ENCODE measurements at regions not wholly inside any gene's neighbourhood (a gene's known extent, or its start where the extent isn't known, plus 50 kb on each side); places are given as distances from the start of the nearest gene placed in this dataset.

DNA sequence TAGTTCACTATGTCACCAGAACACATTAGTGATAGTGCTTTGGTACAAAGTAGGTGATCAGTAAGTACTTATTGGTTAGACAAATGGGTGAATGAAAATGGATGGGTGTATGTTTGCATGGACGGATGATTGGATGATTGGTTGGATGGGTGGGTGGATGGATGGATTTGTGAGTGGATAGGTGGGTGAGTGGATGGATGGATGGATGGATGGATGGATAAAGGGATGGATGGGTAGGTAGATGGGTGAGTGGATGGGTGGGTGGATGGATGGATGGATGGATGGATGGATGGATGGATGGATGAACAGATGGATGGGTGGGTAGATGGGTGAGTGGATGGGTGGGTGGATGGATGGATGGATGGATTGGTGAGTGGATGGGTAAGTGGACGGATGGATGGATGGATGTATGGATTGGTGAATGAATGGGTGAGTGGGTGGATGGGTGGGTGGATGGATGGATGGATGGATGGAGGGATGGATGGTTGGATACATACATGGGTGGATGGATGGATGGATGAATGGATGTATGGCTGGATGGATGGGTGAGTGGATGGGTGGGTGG is 225.3 kb upstream of the GSE1 start:
- Histone ChIP-seq H3K27me3 (ENCODE audit: control insufficient read depth, insufficient read depth, low read length) (no peaks in the 10 kb centered on the region), H3K4me1 (ENCODE audit: control insufficient read depth, insufficient read depth, low read length) (peaks cover 38% of the 10 kb centered on the region), H3K9me3 (ENCODE audit: control insufficient read depth, low read depth, low read length) (no peaks in the 10 kb centered on the region), H3K27ac (ENCODE audit: low read length) (no peak overlapping the region), H3K4me3 (ENCODE audit: low read length) (no peak overlapping the region), H3K36me3 (ENCODE audit: control insufficient read depth, insufficient read depth, low read length) (no peaks in the 10 kb centered on the region)
- 100% methylated on average over 1 of the region's 2 CpGs for WGBS (ENCODE audit: insufficient coverage, low lambda C conversion rate)
- no peak for DNase-seq

DNA sequence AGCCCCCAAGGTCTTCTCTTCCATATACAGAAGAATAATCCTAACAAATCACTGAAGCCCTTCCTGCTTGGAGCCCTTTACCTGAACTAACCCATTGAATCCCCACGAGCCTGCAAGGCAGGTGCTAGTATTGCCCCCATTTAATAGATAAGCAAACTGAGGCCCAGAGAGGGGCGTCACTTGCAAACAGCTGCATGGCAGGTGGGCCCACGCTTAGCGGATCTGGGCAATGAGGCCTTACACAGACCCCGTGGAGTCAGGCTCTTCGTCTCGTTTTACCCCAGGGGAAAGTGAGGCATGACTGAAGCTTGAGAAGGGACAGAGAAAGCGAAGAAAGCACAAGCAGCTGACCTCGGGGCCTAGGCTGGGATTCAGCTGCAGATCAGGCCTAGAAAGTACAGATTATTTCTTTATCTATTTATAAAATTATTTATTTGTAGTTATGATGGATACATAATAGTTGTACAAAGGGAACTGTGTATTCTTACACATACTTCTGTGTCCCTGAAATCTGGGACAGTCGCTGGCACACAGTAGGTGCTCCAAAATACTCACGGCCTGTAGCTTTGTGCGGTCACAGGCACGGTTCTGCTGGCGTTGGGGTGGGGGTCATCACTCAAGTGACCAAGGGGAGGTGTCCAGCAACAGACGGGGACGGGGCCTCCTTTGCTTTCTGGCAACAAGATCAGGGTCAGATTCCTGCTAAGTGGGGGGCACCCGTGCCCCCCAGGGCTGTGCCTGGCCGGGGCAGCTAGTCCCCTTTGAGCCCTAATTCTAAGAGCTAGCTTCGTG is 223.2 kb upstream of the GSE1 start:
- no peak overlapping the region for H3K4me3 ChIP-seq (ENCODE audit: low read length)
- H3K9me3 ChIP-seq (ENCODE audit: control insufficient read depth, low read depth, low read length): no peaks in the 10 kb centered on the region
- H3K36me3 ChIP-seq (ENCODE audit: control insufficient read depth, insufficient read depth, low read length): no peaks in the 10 kb centered on the region
- WGBS (ENCODE audit: insufficient coverage, low lambda C conversion rate): no CpG with 5 or more reads among the region's 19 CpGs
- DNase-seq: no peak
- no peaks in the 10 kb centered on the region for H3K27me3 ChIP-seq (ENCODE audit: control insufficient read depth, insufficient read depth, low read length)
- H3K27ac ChIP-seq (ENCODE audit: low read length): peak overlapping the region; percentile 75
- H3K4me1 ChIP-seq (ENCODE audit: control insufficient read depth, insufficient read depth, low read length): peaks cover 40% of the 10 kb centered on the region

DNA sequence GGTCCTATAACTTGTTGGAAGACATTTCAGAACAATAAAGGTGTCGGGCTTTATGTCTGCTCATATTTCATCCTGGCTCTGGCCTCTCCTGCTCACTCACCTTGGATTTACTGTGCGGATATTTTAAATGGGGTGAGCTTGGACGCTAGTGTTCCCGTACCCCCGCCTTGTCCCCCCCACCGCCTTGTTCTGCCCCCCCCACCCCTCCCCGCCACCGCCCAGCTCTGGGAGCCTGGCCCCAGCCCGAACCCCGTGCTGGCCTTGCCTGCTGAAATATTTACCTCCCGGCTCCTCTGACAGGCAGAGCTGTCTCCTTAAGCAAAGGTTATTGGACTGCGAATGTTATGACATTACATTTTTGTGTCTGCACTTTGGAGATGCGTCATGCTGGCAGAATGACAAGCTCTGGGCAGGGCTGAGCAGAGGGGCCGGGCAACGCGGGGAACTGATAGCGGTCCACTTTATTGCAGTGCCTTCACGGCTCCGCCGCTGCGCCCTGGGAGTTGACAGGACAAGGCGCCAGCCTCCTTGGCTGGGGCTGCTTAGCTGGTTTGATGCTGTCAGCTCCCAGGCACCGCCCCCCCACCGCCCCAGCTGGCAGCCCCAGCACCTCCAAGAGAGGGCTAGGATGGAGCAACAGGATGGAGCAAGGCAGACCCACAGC is 222.5 kb upstream of the GSE1 start:
- WGBS (ENCODE audit: insufficient coverage, low lambda C conversion rate): no CpG with 5 or more reads among the region's 24 CpGs
- no peaks in the 10 kb centered on the region for H3K9me3 ChIP-seq (ENCODE audit: control insufficient read depth, low read depth, low read length)
- H3K27me3 ChIP-seq (ENCODE audit: control insufficient read depth, insufficient read depth, low read length): no peaks in the 10 kb centered on the region
- H3K4me1 ChIP-seq (ENCODE audit: control insufficient read depth, insufficient read depth, low read length): peaks cover 36% of the 10 kb centered on the region
- peak overlapping the region; percentile 75 for H3K27ac ChIP-seq (ENCODE audit: low read length)
- no peak overlapping the region for H3K4me3 ChIP-seq (ENCODE audit: low read length)
- no peaks in the 10 kb centered on the region for H3K36me3 ChIP-seq (ENCODE audit: control insufficient read depth, insufficient read depth, low read length)
- peak; percentile 95 to 97 for DNase-seq

DNA sequence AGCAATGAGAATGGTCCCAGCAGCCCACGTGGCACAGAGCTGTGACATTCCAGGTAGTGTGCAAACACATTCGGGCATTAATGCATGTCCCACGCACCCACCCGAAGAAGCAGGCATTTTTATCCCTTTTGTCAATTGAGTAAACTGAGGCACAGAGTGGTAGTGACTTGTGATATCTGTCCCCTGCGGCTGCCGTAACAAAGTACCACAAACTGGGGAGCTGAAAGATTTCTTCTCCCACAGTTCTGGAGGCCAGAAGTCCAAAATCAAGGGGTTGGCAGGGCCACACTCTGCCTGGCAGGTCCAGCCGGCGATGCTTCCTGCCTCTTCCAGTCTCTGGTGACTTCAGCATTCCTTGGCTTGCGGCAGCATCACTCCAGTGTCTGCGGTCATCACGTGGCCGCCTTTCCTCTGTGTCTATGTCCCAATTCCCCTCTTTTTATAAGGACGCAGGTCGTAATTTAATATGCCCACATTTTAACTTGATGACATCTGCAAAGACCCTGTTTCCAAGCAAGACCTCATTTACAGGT is 221.9 kb upstream of the GSE1 start:
- Histone ChIP-seq H3K27me3 (ENCODE audit: control insufficient read depth, insufficient read depth, low read length) (no peaks in the 10 kb centered on the region), H3K36me3 (ENCODE audit: control insufficient read depth, insufficient read depth, low read length) (no peaks in the 10 kb centered on the region), H3K4me1 (ENCODE audit: control insufficient read depth, insufficient read depth, low read length) (peaks cover 38% of the 10 kb centered on the region), H3K27ac (ENCODE audit: low read length) (peak overlapping the region; percentile 25), H3K9me3 (ENCODE audit: control insufficient read depth, low read depth, low read length) (no peaks in the 10 kb centered on the region), H3K4me3 (ENCODE audit: low read length) (no peak overlapping the region)
- no peak for DNase-seq
- WGBS (ENCODE audit: insufficient coverage, low lambda C conversion rate): 50% methylated on average over 2 of the region's 14 CpGs

DNA sequence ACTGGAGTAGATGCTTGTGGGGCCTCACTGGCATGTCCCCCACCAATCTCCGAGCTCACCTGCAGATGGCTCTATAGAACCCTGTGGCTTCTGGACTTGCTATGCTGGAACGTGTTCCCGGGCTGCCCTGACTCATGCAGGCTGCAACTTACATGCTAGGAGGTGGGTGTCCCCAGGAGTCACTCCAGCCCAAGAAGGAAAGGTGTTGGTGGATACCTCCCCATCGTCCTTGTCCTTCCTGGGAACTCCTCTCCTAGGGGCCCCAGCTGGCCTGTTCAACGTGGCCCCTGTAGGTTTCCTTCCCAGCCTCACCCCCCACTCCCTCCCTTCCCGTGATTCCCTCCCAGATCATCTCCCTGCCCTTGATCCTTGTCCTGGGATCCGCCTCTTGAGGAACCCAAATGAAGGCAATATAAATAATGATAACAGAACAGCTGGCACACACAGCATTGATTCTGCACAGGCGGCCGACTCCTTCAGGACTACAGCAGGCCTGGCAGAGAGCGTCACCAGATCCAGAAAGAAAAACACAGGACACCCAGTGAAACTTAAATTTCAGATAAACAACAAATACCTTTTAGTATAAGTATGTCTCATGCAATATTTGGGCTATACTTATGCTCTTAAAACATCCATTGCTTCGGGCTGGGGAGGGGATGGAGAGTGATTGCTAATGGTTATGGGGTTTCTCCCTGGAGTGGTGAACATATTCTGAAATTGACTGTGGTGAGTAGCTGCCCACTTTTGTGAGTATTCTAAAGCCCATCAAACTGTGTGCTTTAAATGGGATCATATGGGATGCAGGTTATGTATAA is 221.1 kb upstream of the GSE1 start:
- no peaks in the 10 kb centered on the region for H3K9me3 ChIP-seq (ENCODE audit: control insufficient read depth, low read depth, low read length)
- no peaks in the 10 kb centered on the region for H3K36me3 ChIP-seq (ENCODE audit: control insufficient read depth, insufficient read depth, low read length)
- H3K27ac ChIP-seq (ENCODE audit: low read length): no peak overlapping the region
- 83% methylated on average over 1 of the region's 11 CpGs for WGBS (ENCODE audit: insufficient coverage, low lambda C conversion rate)
- no peaks in the 10 kb centered on the region for H3K27me3 ChIP-seq (ENCODE audit: control insufficient read depth, insufficient read depth, low read length)
- H3K4me1 ChIP-seq (ENCODE audit: control insufficient read depth, insufficient read depth, low read length): peaks cover 45% of the 10 kb centered on the region
- no peak overlapping the region for H3K4me3 ChIP-seq (ENCODE audit: low read length)
- peak in 1 of 2 donors; percentile 37 for DNase-seq

DNA sequence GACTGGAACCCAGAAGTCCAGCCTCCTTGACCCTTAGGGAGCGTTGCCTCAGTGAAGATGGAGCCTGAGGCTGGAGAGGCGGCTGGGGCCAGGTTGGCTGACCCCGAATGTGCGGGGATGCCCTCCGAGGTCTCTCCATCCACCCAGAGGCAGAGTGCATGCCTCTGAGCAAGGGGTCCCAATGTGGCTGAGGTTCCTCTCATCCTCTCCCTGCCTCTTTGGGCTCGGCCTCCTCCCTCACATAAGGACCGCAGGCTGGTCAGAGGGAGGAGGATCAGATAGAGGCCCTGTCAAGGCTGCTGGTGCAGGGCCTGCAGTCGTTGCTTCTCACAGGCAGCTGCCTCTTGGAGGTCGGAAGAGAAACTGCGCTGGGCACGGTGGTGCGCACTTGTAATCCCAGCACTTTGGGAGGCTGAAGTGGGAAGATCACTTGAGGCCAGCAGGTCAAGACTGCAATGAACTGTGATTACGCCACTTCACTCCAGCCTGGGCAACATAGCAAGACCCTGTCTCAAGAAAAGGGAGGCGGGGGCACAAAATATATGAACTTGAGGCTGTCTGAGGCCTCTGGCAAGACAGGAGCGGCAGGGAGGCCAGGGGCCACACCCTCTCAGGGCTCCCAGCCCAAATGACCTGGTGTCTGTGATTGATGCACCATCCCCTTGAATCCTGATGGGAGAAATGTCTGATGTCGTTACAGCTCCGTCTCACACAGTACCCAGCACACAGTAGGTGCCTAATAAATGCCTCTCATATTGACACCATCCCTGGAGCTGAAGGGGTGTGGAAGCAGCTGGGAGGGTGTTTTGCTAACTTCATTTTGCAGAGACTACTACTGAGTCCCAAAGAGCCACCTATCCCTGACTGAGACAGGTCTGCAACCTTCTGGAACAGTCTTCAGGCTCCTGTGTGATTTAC is 220.1 kb upstream of the GSE1 start:
- Histone ChIP-seq H3K9me3 (ENCODE audit: control insufficient read depth, low read depth, low read length) (no peaks in the 10 kb centered on the region), H3K27ac (ENCODE audit: low read length) (no peak overlapping the region), H3K36me3 (ENCODE audit: control insufficient read depth, insufficient read depth, low read length) (no peaks in the 10 kb centered on the region), H3K4me3 (ENCODE audit: low read length) (no peak overlapping the region), H3K4me1 (ENCODE audit: control insufficient read depth, insufficient read depth, low read length) (peaks cover 50% of the 10 kb centered on the region), H3K27me3 (ENCODE audit: control insufficient read depth, insufficient read depth, low read length) (no peaks in the 10 kb centered on the region)
- DNase-seq: no peak
- no CpG with 5 or more reads among the region's 17 CpGs for WGBS (ENCODE audit: insufficient coverage, low lambda C conversion rate)

DNA sequence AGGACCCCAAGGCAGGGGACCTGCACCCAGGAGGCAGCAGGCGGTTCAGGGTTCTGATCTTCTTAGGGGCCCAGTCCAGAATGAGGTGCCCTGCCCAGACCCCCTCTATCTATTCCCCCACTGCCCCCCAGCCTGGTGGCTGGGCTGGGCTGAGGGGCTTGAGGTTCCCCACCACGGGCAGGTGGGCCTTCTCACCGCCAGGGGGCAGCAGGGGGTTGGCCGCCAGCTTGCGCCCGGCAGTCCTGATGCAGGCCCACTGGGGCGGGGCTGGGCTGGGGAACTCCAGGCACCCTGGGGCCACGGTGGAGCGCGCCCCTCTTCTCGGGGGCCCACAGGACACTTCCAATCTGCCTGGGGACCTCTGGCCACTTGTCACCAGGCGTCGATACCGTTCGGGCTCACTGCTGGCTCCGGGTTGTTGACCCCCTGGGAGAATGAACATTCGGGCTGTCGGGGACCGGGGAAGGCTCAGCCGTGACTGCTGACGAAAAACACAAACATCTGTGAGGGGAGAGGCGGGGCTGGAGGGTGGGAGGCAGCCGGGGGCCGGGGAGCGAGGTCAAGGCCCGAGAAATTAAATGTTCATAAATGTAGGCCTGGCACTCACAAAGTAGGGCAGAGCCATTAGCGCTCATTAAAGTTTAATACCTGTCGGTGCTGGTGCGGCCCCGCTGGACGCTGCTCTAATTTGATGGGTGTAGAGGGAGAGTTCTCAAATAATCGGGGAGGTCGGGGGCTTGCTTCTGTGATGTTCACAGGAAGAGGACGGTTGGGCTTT is 219.3 kb upstream of the GSE1 start:
- H3K4me1 ChIP-seq (ENCODE audit: control insufficient read depth, insufficient read depth, low read length): peaks cover 50% of the 10 kb centered on the region
- peak; percentile 56 to 57 for DNase-seq

DNA sequence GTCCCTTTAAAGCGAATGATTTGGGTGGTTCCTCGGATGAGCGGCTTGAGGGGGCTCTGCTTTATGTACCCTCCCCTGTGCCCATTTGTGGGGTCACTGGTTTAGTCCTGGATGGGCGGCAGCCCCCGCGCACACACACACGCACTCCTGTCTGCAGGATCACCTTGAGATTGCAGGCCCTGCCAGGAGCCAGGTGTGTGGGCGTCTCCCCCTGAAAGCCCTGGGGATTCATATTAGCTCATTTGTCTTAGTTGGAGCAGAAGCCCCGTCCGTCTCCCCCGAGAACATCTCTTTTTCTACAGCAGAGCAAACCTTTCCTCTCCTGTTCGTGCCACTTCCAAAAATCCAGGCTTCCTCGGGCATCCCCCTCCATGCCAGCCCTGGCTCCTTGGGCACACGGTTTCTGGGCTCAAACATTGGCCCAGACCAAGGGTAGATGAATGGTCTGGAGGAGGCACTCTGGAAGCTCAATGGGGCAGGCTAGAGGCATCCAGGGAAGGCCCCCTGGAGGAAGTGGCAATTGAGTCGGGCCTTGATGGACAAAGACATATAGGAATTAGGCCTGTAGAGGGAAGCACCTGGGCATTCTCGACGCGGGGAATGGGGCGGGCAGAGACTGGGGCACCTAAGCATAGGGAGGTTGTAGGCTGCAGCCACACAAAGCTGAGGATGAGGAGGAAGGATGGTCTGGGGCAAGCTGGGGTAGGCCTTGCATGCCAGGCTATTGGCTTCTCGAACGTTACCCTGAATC is 218.5 kb upstream of the GSE1 start:
- no peaks in the 10 kb centered on the region for H3K27me3 ChIP-seq (ENCODE audit: control insufficient read depth, insufficient read depth, low read length)
- no peaks in the 10 kb centered on the region for H3K36me3 ChIP-seq (ENCODE audit: control insufficient read depth, insufficient read depth, low read length)
- no peak overlapping the region for H3K4me3 ChIP-seq (ENCODE audit: low read length)
- H3K27ac ChIP-seq (ENCODE audit: low read length): peak overlapping the region; percentile 16
- H3K9me3 ChIP-seq (ENCODE audit: control insufficient read depth, low read depth, low read length): no peaks in the 10 kb centered on the region
- H3K4me1 ChIP-seq (ENCODE audit: control insufficient read depth, insufficient read depth, low read length): peaks cover 48% of the 10 kb centered on the region
- no peak for DNase-seq
- WGBS (ENCODE audit: insufficient coverage, low lambda C conversion rate): no CpG with 5 or more reads among the region's 21 CpGs

More for the DNA sequence above, 219.3 kb upstream of the GSE1 start:
- no peaks in the 10 kb centered on the region for H3K27me3 ChIP-seq (ENCODE audit: control insufficient read depth, insufficient read depth, low read length)
- H3K9me3 ChIP-seq (ENCODE audit: control insufficient read depth, low read depth, low read length): no peaks in the 10 kb centered on the region
- H3K27ac ChIP-seq (ENCODE audit: low read length): no peak overlapping the region
- no peaks in the 10 kb centered on the region for H3K36me3 ChIP-seq (ENCODE audit: control insufficient read depth, insufficient read depth, low read length)
- WGBS (ENCODE audit: insufficient coverage, low lambda C conversion rate): no CpG with 5 or more reads among the region's 34 CpGs
- H3K4me3 ChIP-seq (ENCODE audit: low read length): no peak overlapping the region
